ENCODE measurements at regions not wholly inside any gene's neighbourhood (a gene's known extent, or its start where the extent isn't known, plus 50 kb on each side); places are given as distances from the start of the nearest gene placed in this dataset.
"Not testable (repeated sequence)": the region's sequence is repeated elsewhere in the genome, so short reads cannot be mapped to it uniquely, and the experiment has no call there.

DNA sequence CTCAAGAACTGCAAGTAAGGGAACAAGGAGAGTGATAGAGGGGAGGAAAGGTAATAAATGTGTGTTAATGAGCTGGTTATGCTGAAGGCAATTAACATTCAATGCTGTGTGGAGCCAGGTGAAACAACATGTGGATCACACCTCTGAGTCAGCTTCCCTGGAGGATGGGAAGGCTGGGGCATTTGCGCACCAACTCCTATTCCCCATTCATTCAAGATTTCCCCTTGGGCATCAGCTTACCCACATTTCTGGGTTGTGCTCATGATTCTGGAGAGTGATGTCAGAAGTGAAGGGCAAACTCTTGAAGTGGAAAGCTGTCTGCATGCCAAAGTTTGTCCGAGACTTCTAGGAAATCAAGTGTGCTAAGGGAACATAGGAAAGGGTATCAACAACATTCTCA is 461.4 kb downstream of the MID1IP1 start:
- DNase-seq (ENCODE audit: low spot score) (no peak), ATAC-seq (no peak)

- no peak for ATAC-seq
- no peak for DNase-seq (ENCODE audit: low spot score)
Observed at GRCh38 chrX:39264023-39264422, 462.8 kb downstream of the MID1IP1 start.

GRCh38 chrX:39267176-39267575 is 465.9 kb downstream of the MID1IP1 start:
- DNase-seq (ENCODE audit: low spot score), result no peak

DNA sequence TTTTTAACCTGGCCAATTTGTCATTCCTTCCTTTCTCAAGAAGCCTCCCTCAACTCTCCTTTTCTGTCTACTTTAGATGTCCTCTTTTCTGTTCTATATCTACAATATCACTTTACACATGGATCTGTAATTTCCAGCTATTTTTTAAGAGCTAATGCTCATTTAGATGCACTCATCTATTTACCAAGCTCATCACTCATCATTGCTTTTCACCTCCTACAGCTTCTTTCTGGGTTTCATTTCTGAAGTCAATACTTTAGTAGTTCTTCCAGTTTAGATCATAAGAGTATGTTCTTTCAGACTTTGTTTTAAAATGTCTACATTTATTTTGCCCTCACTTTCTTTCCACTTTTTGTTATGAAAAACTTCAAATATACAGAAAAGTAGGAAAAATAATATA is 466.9 kb downstream of the MID1IP1 start:
- ATAC-seq, result no peak
- DNase-seq (ENCODE audit: low spot score), result no peak

More at GRCh38 chrX:39267176-39267575, 465.9 kb downstream of the MID1IP1 start:
- no peak for ATAC-seq

DNA sequence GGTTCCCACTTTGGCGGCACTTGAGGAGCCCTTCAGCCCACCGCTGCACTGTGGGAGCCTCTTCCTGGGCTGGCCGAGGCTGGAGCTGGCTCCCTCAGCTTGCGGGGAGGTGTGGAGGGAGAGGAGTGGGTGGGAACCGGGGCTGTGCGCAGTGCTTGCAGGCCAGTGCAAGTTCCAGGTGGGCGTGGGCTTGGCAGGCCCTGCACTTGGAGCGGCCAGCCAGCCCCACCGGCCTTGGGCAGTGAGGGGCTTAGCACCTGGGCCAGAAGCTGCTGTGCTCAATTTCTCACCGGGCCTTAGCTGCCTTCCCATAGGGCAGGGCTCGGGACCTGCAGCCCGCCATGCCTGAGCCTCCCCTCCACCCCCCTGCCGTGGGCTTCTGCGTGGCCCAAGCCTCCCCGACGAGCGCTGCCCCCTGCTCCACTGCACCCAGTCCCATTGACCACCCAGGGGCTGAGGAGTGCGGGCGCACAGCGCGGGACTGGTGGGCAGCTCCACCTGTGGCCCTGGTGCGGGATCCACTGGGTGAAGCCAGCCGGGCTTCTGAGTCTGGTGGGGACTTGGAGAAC is 474.3 kb downstream of the MID1IP1 start:
- ATAC-seq (no peak), DNase-seq (ENCODE audit: low spot score) (no peak)

GRCh38 chrX:39277685-39278390 is 476.6 kb downstream of the MID1IP1 start:
- ATAC-seq; DNase-seq (ENCODE audit: low spot score): not testable (repeated sequence)

DNA sequence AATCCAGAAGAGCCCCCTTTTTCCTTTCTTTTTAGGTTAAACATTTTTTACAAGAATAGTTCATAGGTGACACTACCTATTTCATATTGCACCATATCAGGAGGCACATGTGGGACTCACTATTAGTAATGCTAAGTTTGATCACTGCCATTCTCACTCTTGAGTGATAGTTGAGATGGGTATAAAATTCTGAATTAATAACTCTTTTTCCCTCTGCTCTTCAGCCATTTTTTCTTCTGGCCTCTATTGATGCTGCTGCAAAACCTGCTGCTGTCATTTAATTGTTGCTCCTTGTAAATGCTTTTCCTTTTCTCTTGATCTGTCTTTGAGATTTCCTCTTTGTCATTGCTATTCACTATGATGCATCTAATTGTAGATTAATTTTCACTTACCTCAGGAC is 482.0 kb downstream of the MID1IP1 start:
- no peak for DNase-seq (ENCODE audit: low spot score)
- ATAC-seq, result no peak

- ATAC-seq (no peak), DNase-seq (ENCODE audit: low spot score) (no peak)
Observed at GRCh38 chrX:39288592-39288991, 487.3 kb downstream of the MID1IP1 start.

DNA sequence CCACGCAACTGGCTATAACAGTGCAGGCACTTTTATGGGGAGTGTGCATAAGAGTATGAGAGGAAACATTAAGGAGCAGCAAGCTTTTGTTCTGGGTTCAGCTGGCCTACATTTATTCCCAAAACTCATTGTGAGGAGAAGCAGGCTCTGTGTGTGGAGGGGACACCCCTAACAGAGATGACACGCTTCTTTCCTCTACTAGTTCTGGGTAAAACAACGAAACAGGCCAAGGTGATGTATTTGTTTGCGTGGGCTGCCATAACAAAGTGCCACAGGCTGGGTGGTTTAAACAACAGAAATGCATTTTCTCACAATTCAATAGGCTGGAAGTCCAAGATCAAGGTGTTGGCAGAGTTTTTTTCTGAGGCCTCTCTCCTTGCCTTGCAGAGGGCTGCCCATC is 488.6 kb downstream of the MID1IP1 start:
- DNase-seq (ENCODE audit: low spot score) (no peak), ATAC-seq (no peak)

GRCh38 chrX:39293203-39293602 is 491.9 kb downstream of the MID1IP1 start:
- DNase-seq (ENCODE audit: low spot score) (no peak), ATAC-seq (no peak)

DNA sequence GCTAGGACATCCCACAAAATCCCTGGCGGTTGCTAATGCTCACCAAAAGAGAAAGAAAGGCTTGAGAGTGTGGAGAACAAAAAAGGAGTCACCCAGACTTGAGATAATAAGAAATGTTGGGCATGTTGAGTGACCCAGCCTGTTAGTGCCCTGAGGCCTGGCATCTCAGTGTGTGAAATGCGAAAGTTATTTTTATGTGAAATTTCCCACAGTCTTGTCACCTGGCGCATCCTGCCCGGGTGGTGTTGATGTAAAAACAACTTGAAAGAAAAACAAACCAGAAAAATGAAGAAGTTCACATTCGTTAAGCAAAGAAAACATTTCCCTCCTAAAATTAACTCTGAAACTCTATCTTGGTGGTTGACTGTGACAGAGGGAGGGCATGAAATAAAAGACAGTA is 495.2 kb downstream of the MID1IP1 start:
- DNase-seq (ENCODE audit: low spot score), result no peak
- no peak for ATAC-seq

DNA sequence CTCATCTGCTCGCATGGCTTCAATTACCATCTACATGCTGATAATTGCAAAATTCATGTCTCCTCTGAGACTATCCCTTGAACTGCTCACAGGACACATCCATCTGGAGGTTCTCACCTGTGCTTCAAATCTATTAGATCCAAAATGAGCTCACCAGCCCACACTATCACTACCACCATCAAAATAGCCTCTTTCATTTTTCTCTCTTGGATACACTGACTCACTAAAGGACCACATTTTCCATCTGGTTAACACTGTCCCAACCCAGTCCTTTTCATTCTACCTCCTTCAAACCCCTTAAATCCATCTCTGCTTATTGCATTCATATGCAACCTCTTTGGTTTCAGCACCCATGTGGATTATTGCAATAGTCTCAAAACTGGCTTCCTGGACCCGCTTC is 497.6 kb downstream of the MID1IP1 start:
- DNase-seq (ENCODE audit: low spot score) (no peak), ATAC-seq (no peak)

GRCh38 chrX:39299615-39300014 is 498.4 kb downstream of the MID1IP1 start:
- ATAC-seq, result no peak
- no peak for DNase-seq (ENCODE audit: low spot score)

GRCh38 chrX:39301036-39301435 is 499.8 kb downstream of the MID1IP1 start:
- DNase-seq (ENCODE audit: low spot score) (no peak), ATAC-seq (no peak)

DNA sequence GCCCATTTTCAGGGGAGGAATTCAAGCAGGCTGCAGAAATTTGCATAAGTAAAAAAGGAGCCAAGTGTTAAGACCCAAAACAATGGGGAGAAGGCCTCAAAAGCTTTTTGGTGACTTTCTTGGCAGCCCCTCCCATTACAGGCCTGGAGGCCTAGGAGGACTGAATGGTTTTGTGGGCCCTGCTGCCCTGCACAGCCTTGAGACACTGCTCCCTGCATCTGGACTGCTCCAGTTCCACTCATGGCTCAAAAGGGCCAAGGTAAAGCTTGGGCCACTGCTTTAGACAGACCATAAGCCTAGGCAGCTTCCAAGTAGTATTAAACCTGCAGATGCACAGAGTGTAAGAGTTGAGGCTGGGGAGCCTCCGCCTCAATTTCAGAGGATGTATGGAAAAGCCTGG is 501.6 kb downstream of the MID1IP1 start:
- DNase-seq (ENCODE audit: low spot score) (no peak), ATAC-seq (no peak)

DNA sequence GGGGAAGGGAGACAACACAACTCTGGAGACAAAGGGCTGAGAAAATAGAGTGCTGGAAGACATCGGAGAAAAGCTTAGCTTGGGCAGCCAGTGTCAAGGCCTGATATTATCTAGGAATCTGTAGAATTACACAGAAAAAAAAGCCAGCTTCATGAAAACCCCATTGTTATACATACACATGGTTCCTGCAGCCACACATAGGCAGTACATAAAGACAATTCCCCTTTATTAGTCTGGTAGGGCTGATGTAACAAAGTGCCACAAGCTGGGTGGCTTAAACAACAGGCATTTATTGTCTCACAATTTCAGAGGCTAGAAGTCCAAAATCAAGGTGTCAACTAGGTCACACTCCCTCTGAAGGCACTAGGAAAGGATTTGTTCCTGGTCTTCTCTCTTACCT is 503.5 kb downstream of the MID1IP1 start:
- no peak for DNase-seq (ENCODE audit: low spot score)
- ATAC-seq, result no peak

GRCh38 chrX:39307488-39307887 is 506.2 kb downstream of the MID1IP1 start:
- ATAC-seq, result no peak
- no peak for DNase-seq (ENCODE audit: low spot score)

GRCh38 chrX:39308126-39308525 is 506.9 kb downstream of the MID1IP1 start:
- ATAC-seq (no peak), DNase-seq (ENCODE audit: low spot score) (no peak)

GRCh38 chrX:39309018-39309635 is 507.9 kb downstream of the MID1IP1 start:
- ATAC-seq, result no peak
- DNase-seq (ENCODE audit: low spot score), result no peak

GRCh38 chrX:39309721-39310152 is 508.5 kb downstream of the MID1IP1 start:
- DNase-seq (ENCODE audit: low spot score) (no peak), ATAC-seq (no peak)

- ATAC-seq (no peak), DNase-seq (ENCODE audit: low spot score) (no peak)
Observed at GRCh38 chrX:39310891-39311290, 509.6 kb downstream of the MID1IP1 start.

- DNase-seq (ENCODE audit: low spot score) (no peak), ATAC-seq (no peak)
Observed at GRCh38 chrX:39311646-39312045, 510.4 kb downstream of the MID1IP1 start.
